Activated T-cell treated with anti-CD3 and anti-CD28 coated beads, Interleukin-2, amount 50 U/mL, for 48 hours (primary cell): ENCODE measurements at regions not wholly inside any gene's neighbourhood (a gene's known extent, or its start where the extent isn't known, plus 50 kb on each side); places are given as distances from the start of the nearest gene placed in this dataset.
A peak's percentile ranks its signal among the peaks of the same experiment; 100 is the strongest.

Experiments
- DNase-seq, 2 experiments: peaks; one replicate each; pipeline ENCODE4 v3.0.0-alpha.2; 2020

- no peak for DNase-seq
These were observed 172.5 kb downstream of the SMAD2 start for GRCh38 chr18:47758000-47758399.

GRCh38 chr18:47756364-47757016 lies 174.0 kb downstream of the SMAD2 start:
- peak; percentile 74 to 75 for DNase-seq

DNA sequence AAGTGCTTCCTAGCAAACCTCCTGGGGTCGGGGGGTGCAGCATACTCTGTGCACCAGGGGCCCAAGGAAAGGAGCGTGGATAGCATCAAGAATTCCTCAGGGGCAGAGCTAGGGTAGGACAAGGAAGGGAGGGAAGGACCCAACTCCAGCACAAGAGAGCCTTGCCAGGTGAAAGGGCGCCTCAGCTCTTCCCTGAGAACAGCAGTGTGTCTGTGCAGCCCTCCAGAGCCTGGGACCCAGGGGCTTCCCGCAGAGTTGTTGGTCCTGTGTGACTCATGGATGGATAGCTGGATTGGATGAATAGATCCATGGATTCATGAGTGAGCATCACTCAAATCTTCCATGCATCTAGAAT lies 175.4 kb downstream of the SMAD2 start:
- DNase-seq, result no peak

- peak; percentile 79 for DNase-seq
These were observed 176.0 kb downstream of the SMAD2 start for GRCh38 chr18:47754311-47755101.

GRCh38 chr18:47752796-47753645 lies 177.4 kb downstream of the SMAD2 start:
- DNase-seq, result no peak

GRCh38 chr18:47750889-47751423 lies 179.5 kb downstream of the SMAD2 start:
- DNase-seq, result no peak

GRCh38 chr18:47749600-47749973 lies 180.9 kb downstream of the SMAD2 start:
- no peak for DNase-seq

DNA sequence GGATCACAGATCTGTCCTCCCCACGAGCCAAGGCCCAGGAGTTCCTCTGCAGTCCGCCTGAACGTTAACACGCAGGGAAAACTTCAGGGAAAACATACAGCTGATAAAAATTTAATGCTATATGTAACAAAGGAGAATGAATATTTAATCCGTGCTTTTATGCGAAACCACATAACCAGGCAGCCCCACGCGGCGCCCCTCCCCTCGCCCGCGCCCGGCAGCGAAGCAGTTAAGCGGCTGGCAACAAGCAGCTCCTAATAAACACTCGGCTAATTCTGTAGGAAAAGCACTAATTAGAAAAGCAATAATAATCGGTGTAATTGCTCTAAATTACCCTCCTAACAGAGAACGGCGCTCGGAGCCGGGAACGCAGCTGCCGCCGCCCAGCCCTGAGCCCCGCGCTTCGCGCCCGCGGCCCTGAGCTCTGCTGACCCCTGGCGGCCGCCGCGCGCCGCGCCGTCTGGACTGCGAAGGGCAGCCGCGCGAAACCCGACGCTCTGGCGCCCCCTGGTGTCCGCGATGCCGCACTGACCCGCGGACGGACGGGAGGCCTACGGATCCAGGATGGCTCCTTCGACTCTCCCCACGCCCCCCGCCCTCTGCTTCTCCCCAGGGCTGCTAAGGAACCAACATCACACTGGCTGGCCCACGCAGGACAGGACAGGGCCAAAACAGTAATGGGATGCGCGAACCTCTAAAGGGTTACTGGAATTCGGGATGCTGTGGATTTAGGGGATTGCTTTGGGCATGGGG lies 181.4 kb downstream of the SMAD2 start:
- DNase-seq, result peak; percentile 89

- DNase-seq, result no peak
These were observed 182.2 kb downstream of the SMAD2 start for GRCh38 chr18:47748093-47748796.

GRCh38 chr18:47747260-47747795 lies 183.1 kb downstream of the SMAD2 start:
- no peak for DNase-seq

DNA sequence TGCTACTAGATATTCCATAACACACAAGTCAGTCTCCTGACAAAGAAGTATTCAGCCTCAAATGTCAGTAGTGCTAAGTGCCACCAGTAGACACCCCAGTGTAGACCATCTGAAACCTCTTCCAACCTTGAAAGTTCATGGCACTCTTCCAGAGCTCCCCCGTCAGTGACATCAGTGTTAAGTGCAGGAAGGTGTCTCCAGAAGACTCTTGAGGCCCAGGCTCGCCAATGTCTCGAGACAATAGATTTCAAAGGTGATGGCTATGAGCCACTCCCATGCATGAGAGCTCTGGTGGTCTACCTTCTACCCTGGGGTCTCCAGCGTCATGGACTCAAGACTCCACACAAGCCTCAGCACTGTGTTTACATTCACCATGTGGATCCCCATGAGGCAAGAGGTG lies 183.8 kb downstream of the SMAD2 start:
- DNase-seq, result no peak

- DNase-seq, result no peak
These were observed 185.2 kb downstream of the SMAD2 start for GRCh38 chr18:47745227-47745626.

- no peak for DNase-seq
These were observed 192.5 kb downstream of the SMAD2 start for GRCh38 chr18:47737956-47738355.

DNA sequence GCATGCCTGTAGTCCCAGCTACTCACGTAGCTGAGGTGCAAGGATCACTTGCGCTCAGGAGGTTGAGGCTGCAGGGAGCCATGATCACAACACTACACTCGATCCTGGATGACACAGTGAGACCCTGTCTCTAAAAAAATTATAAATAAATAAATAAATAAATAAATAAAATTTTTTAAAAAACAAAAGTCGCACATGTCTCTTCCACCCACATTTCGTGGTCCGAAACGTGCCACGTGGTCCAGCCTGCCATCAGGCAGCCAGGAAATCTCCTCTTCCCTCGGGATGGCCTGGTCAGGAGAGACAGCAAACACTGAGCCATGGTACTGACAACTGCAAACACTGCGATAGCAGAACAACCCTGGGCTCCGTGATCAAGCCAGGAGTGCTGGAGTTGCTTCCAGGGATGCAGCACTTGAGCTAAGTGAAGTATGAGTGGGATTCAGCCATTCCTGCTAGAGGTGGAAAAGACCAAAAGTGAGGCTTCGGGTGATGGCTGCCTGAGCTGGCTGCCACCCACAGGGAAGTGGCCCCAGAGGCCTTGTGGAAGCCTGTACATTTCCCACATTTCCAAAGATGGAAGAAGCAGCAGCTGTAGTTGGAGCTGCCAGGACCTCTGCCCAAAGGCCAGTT lies 193.1 kb downstream of the SMAD2 start:
- no peak for DNase-seq

GRCh38 chr18:47736376-47737140 lies 193.9 kb downstream of the SMAD2 start:
- no peak for DNase-seq

DNA sequence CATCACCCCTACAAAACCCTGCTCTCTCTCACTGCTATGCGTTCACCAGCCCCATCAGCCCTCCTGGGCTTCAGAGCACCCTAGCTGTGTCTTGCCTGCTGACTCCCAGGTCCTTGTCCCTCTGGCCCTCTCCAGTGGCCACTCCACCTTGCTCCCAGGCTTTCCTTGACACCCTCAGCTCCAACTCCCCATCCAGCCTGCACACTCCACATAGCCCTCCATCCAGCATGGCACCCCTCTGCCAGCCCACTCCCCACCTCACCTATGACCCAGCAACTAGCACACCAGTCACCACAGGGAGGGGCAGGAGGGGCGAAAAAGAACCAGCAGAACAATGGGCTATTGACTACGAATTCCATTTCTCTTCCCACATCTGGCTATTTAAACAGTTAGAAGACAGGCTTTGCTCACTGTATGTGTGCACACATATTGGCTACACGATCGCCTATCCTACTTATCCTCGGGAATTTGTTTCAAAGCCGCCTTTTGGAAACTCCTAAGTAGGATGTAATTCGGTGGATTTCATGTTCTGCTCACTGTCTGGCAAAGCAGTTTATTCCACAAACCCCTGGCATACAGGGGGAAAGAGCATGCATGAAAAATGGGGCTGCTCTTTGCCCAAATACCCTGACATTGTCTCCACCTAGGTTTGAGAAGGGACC lies 195.3 kb downstream of the SMAD2 start:
- DNase-seq, result no peak

- DNase-seq, result no peak
These were observed 199.2 kb downstream of the SMAD2 start for GRCh38 chr18:47731276-47731675.

DNA sequence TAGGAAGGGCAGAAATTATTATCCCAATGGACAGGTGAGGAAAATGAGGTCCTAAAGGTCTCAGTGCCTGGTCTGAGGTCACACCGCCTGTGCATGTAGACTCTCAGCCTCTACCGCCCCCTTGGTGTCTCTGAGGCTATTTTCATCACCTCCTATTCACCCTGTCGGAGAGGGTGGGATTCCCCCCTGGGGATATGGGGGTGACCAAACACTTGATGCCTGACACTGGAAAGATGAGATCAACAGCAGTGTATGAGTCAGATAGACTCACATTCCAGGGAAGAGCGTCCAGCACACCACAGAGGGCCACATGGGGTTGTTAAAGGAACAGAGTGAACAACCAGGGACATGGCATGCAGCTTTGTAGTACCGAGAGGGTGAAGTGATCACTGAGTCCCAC lies 199.7 kb downstream of the SMAD2 start:
- DNase-seq, result no peak

GRCh38 chr18:47729356-47729755 lies 201.1 kb downstream of the SMAD2 start:
- DNase-seq, result no peak

DNA sequence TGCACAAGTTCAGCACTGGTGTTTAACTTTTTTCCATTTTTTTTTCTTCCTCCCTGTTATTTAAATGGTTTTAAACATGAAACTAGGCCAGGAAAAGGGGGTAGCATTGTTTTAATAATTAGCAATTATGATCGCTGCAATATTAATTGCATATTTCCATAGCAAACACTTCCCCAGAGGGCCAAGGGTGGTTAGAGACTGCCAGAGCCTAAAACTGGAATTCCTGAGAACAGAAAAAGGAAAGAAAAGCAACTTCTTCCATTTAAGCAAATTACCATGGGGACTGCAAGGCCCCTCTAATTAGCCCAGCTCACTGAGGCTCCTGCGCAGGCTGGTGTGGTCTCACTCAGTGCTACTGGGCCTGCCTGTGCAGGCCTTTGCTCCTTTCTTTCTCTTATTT lies 201.5 kb downstream of the SMAD2 start:
- no peak for DNase-seq
